GM12878 (cell line): ENCODE measurements at regions not wholly inside any gene's neighbourhood (a gene's known extent, or its start where the extent isn't known, plus 50 kb on each side); places are given as distances from the start of the nearest gene placed in this dataset.
"Not testable (repeated sequence)": the region's sequence is repeated elsewhere in the genome, so short reads cannot be mapped to it uniquely, and the experiment has no call there.

Experiments used
- BCL3 ChIP-seq: IDR thresholded peaks from 2 replicates; pipeline ENCODE4 v1.6.1; 2011; ENCODE audit warnings: borderline replicate concordance, low read depth, mild to moderate bottlenecking, moderate library complexity, low read length; ENCODE audit not compliant: insufficient read depth, poor library complexity, severe bottlenecking
- CHD4 ChIP-seq: fragments of 200-600 bp; sonication (generic); IDR thresholded peaks from 2 replicates; pipeline ENCODE4 v1.6.1; 2016; ENCODE audit warnings: mild to moderate bottlenecking
- PBX3 ChIP-seq: IDR thresholded peaks from 2 replicates; pipeline ENCODE4 v1.6.1; 2011; ENCODE audit warnings: mild to moderate bottlenecking, low read depth, low read length, moderate library complexity; ENCODE audit not compliant: insufficient replicate concordance
- RAD51 ChIP-seq: fragments of 450-650 bp; IDR thresholded peaks from 2 replicates; pipeline ENCODE4 v1.6.1; 2016; ENCODE audit warnings: moderate library complexity, mild to moderate bottlenecking, inconsistent platforms
- RFX5 ChIP-seq: IDR thresholded peaks from 2 replicates; pipeline ENCODE4 v1.6.1; 2011; ENCODE audit warnings: low read depth, low read length, improper control_type of control experiment
- SMAD1 ChIP-seq: fragments of 450-650 bp; IDR thresholded peaks from 2 replicates; pipeline ENCODE4 v1.6.1; 2018; ENCODE audit warnings: mild to moderate bottlenecking, low read depth; ENCODE audit not compliant: partially characterized antibody
- SREBF2 ChIP-seq: IDR thresholded peaks from 2 replicates; pipeline ENCODE4 v1.6.1; 2012; ENCODE audit warnings: mild to moderate bottlenecking, low read length
- TAF1 ChIP-seq: IDR thresholded peaks from 2 replicates; pipeline ENCODE4 v1.6.1; 2011; ENCODE audit warnings: mild to moderate bottlenecking, low read depth, low read length, borderline replicate concordance

- not testable (repeated sequence) for TF ChIP-seq RFX5, SREBF2, SMAD1, TAF1, BCL3, RAD51, PBX3, CHD4
Measured at GRCh38 chr10:22079921-22080320, 76.4 kb upstream of the DNAJC1 start.
